K562 (cell line): ENCODE measurements at regions not wholly inside any gene's neighbourhood (a gene's known extent, or its start where the extent isn't known, plus 50 kb on each side); places are given as distances from the start of the nearest gene placed in this dataset.
A peak's percentile ranks its signal among the peaks of the same experiment; 100 is the strongest.

Source experiments
- ATAC-seq: fragments of 200-7000 bp; cut with Tn5 transposase; 3 replicates; pipeline ENCODE4 v1.9.1; 2020; ENCODE audit warnings: moderate library complexity
- BruUV-seq: library from RNA; stranded (reverse); fragments of 400-500 nt; replicated peaks from 2 replicates; lab custom pipeline; 2021; lab: Mats Ljungman, UMichigan
- CTCF ChIA-PET: fragments of 300-600 bp; formaldehyde crosslinking; extraction: SDS; loops from one replicate; lab custom pipeline; 2021; ENCODE audit warnings: low intra/inter-chr PET ratio; lab: Yijun Ruan, JAX
- POLR2A ChIA-PET: fragments of 300-600, 350-650 bp; sonication (Branson Sonifier 250); formaldehyde crosslinking; extraction: SDS; loops from one replicate; lab custom pipeline; 2021; ENCODE audit warnings: antibody characterized with exemption, inconsistent platforms; lab: Yijun Ruan, JAX
- DNase-seq, 4 experiments: peaks; one replicate each; pipeline versions ENCODE4 v3.0.0 to v3.0.0-alpha.2; 2011 to 2018; ENCODE audit warnings: low spot score in 3 of 4, mixed read lengths in 3 of 4; ENCODE audit errors: extremely low read depth in 1 of 4
- FAIRE-seq: peaks from 2 replicates; lab custom pipeline; 2011; peaks lifted over from hg19 to GRCh38; lab: Jason Lieb, UNC
- H2AFZ ChIP-seq: 2 replicates; pipeline ENCODE4 v1.6.0; 2011; ENCODE audit warnings: low read depth, low read length, control low read depth, inconsistent platforms
- H3K27ac ChIP-seq: fragments of 200-600 bp; 3 replicates; pipeline ENCODE4 v1.8.0; 2011; ENCODE audit warnings: low read depth, mild to moderate bottlenecking, control low read depth, inconsistent platforms, low read length, moderate library complexity, mixed read lengths; ENCODE audit errors: extremely low read depth
- H3K27me3 ChIP-seq, 2 experiments: fragments of 300-600 bp in 1 of 2; 2 replicates in 1 of 2; 3 replicates in 1 of 2; pipeline versions ENCODE4 v1.6.0 to v1.8.0; 2011; ENCODE audit warnings: inconsistent platforms in 2 of 2, low read length in 2 of 2, mild to moderate bottlenecking in 1 of 2, mixed read lengths in 1 of 2, moderate library complexity in 1 of 2; ENCODE audit not compliant: control insufficient read depth in 2 of 2, insufficient read depth in 2 of 2
- H3K36me3 ChIP-seq: fragments of 300-600 bp; 3 replicates; pipeline ENCODE4 v1.8.0; 2011; ENCODE audit warnings: mild to moderate bottlenecking, low read length, inconsistent platforms; ENCODE audit not compliant: control insufficient read depth, insufficient read depth
- H3K4me1 ChIP-seq, 2 experiments: fragments of 200-600 bp in 1 of 2; replicated peaks in 1 of 2; 2 replicates in 1 of 2; 3 replicates in 1 of 2; pipeline versions ENCODE4 v1.5.1 to v1.8.0; 2011; ENCODE audit warnings: inconsistent platforms in 2 of 2, low read length in 2 of 2, mild to moderate bottlenecking in 1 of 2, mixed read lengths in 1 of 2, moderate library complexity in 1 of 2; ENCODE audit not compliant: control insufficient read depth in 2 of 2, insufficient read depth in 2 of 2
- H3K4me2 ChIP-seq: 2 replicates; pipeline ENCODE4 v1.6.1; 2011; ENCODE audit warnings: low read length, control low read depth, inconsistent platforms, mixed read lengths; ENCODE audit not compliant: insufficient read depth
- H3K4me3 ChIP-seq: fragments of 200-600 bp; sonication (generic), shearing (Covaris generic); 2 replicates; pipeline ENCODE4 v1.5.1; 2016; ENCODE audit warnings: control low read depth, inconsistent platforms
- H3K79me2 ChIP-seq: fragments of 200-600 bp; 3 replicates; pipeline ENCODE4 v1.8.0; 2011; ENCODE audit warnings: low read length, inconsistent platforms; ENCODE audit not compliant: control insufficient read depth, insufficient read depth
- H3K9ac ChIP-seq, 2 experiments: 2 replicates each; pipeline versions ENCODE4 v1.6.0 to v1.6.1; 2011; ENCODE audit warnings: low read depth in 2 of 2, low read length in 2 of 2, control low read depth in 1 of 2, inconsistent platforms in 1 of 2, mild to moderate bottlenecking in 1 of 2, mixed read lengths in 1 of 2; ENCODE audit not compliant: insufficient read depth in 1 of 2
- H3K9me1 ChIP-seq: one replicate; pipeline ENCODE4 v1.6.0; 2011; ENCODE audit warnings: inconsistent platforms, mild to moderate bottlenecking, low read length, moderate library complexity; ENCODE audit not compliant: control insufficient read depth, insufficient read depth
- H3K9me3 ChIP-seq: replicated peaks from 2 replicates; pipeline ENCODE4 v1.5.1; 2011; ENCODE audit warnings: low read depth, low read length, inconsistent platforms; ENCODE audit not compliant: control insufficient read depth, insufficient read depth
- H4K20me1 ChIP-seq: replicated peaks from 2 replicates; pipeline ENCODE4 v1.6.1; 2011; ENCODE audit warnings: low read length, inconsistent platforms, mixed read lengths; ENCODE audit not compliant: control insufficient read depth, insufficient read depth
- KAT2B ChIP-seq: IDR thresholded peaks from one replicate; pipeline ENCODE4 v1.6.1; 2012; ENCODE audit warnings: low read depth, mild to moderate bottlenecking, control low read depth, inconsistent platforms, low read length, moderate library complexity
- KLF13 ChIP-seq: fragments of 450-650 bp; IDR thresholded peaks from 2 replicates; pipeline ENCODE4 v1.6.1; 2016; ENCODE audit warnings: missing genetic modification characterization, low read depth, mild to moderate bottlenecking, missing compliant biosample characterization, moderate library complexity, borderline replicate concordance
- NCOA2 ChIP-seq, 2 experiments: fragments of 450-650 bp; IDR thresholded peaks; 2 replicates each; pipeline ENCODE4 v1.6.1; 2018; ENCODE audit warnings: mild to moderate bottlenecking in 2 of 2, moderate library complexity in 1 of 2; ENCODE audit not compliant: partially characterized antibody in 2 of 2
- NFXL1 ChIP-seq: fragments of 450-650 bp; formaldehyde crosslinking; IDR thresholded peaks from 2 replicates; pipeline ENCODE4 v1.4.0; 2021; ENCODE audit warnings: mild to moderate bottlenecking
- SMAD1 ChIP-seq: fragments of 150-350 bp; IDR thresholded peaks from 2 replicates; pipeline ENCODE4 v1.6.1; 2014; ENCODE audit warnings: low read length, low read depth; ENCODE audit not compliant: partially characterized antibody
- YY1 ChIP-seq, 3 experiments: IDR thresholded peaks; 2 replicates each; pipeline ENCODE4 v1.6.1; 2011; ENCODE audit warnings: low read length in 2 of 3, mild to moderate bottlenecking in 2 of 3, moderate library complexity in 2 of 3, borderline replicate concordance in 1 of 3, control low read depth in 1 of 3, low read depth in 1 of 3; ENCODE audit not compliant: insufficient read depth in 3 of 3, insufficient replicate concordance in 2 of 3, control insufficient read depth in 1 of 3, insufficient read length in 1 of 3; ENCODE audit errors: extremely low read depth in 1 of 3
- ZEB2 ChIP-seq: fragments of 450-650 bp; IDR thresholded peaks from 2 replicates; pipeline ENCODE4 v1.6.1; 2016
- ZNF217 ChIP-seq: sonication (generic); formaldehyde crosslinking; IDR thresholded peaks from 2 replicates; pipeline ENCODE4 v1.8.0; 2022; ENCODE audit warnings: mild to moderate bottlenecking, missing genetic modification reagents
- ZNF395 ChIP-seq: fragments of 200-800 bp; sonication (Bioruptor generic); IDR thresholded peaks from 2 replicates; pipeline ENCODE4 v1.6.1; 2017; ENCODE audit warnings: missing genetic modification characterization, missing compliant biosample characterization
- WGBS: fragments of 100-300 bp; shearing (Covaris generic); methylation state at CpG from one replicate; pipeline ENCODE4 v1.1.6; 2016; ENCODE audit warnings: low coverage, mixed read lengths; ENCODE audit not compliant: insufficient coverage; ENCODE audit errors: missing lambda C conversion rate; 5-methylcytosine and 5-hydroxymethylcytosine counted together
- in situ Hi-C: fragments of 300-500 bp; cut with MboI; formaldehyde crosslinking; loops from 4 replicates; pipeline ENCODE4 v1.15.0; 2018; ENCODE audit warnings: inconsistent platforms, mixed read lengths
- intact Hi-C: fragments of 100-400 bp; cut with micrococcal nuclease; formaldehyde crosslinking; loops from 2 replicates; pipeline ENCODE4 v1.14.2; 2022
- TF ChIP-seq, protein P1 (sequence below), 2 experiments: fragments of 450-650 bp in 1 of 2; sonication (generic) in 1 of 2; formaldehyde crosslinking in 1 of 2; IDR thresholded peaks in 1 of 2; conservative IDR thresholded peaks in 1 of 2; 2 replicates each; pipeline versions ENCODE4 v1.6.1 to v1.8.1; 2016 to 2023; ENCODE audit warnings: mild to moderate bottlenecking in 2 of 2, moderate library complexity in 2 of 2, inconsistent platforms in 1 of 2, missing genetic modification reagents in 1 of 2
- TF ChIP-seq, protein P2 (sequence below): fragments of 250-450 bp; sonication (Bioruptor Pico); IDR thresholded peaks from 2 replicates; pipeline ENCODE4 v1.5.0; 2020; ENCODE audit warnings: mild to moderate bottlenecking

- Histone ChIP-seq H3K27ac (no peak overlapping the region), H4K20me1 (no peaks in the 10 kb centered on the region; the same call in 1 of the 2 replicates), H2AFZ (no peak overlapping the region), H3K4me2 (no peak overlapping the region), H3K9me3 (no peaks in the 10 kb centered on the region), H3K4me1 (no peaks in the 10 kb centered on the region), H3K9me1 (peaks cover 2% of the 10 kb centered on the region), H3K9ac (no peak overlapping the region), H3K4me3 (no peak overlapping the region), H3K36me3 (no peaks in the 10 kb centered on the region), H3K79me2 (no peaks in the 10 kb centered on the region), H3K27me3 (peaks cover 0 to 27% of the 10 kb centered on the region in 2 experiments; a peak in 2 of 5 replicates)
- TF ChIP-seq, protein P1, sequence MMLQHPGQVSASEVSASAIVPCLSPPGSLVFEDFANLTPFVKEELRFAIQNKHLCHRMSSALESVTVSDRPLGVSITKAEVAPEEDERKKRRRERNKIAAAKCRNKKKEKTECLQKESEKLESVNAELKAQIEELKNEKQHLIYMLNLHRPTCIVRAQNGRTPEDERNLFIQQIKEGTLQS (IDR thresholded peaks at IDR 0.05) = 0 out of 2 replicates have a peak, but pooled peaks have one; percentile 7
- TF ChIP-seq, protein P1 (CRISPR knock-in tag; conservative IDR thresholded peaks at IDR 0.05) = no peak
- TF ChIP-seq NFXL1 (CRISPR knock-in tag) = no peak
- ChIA-PET POLR2A (interaction anchor here (0.6 kb wide), 1 partner anchor 58 kb away, joined by 3 read pairs; no protein-coding TSS in a partner anchor), CTCF (no interaction called here)
- BruUV-seq = no TSS peak
- no peak for FAIRE-seq
- WGBS = 2% methylated on average over 9 of the region's 10 CpGs
- intact Hi-C loops (no loop called here), in situ Hi-C loops (no loop called here)
- no peak for ATAC-seq
- no peak for DNase-seq
Measured at GRCh38 chr3:127389420-127389819, 101.6 kb upstream of the PRR20G start.

- Histone ChIP-seq H3K27me3 (peaks cover 0 to 27% of the 10 kb centered on the region in 2 experiments; a peak in 2 of 5 replicates), H3K4me2 (no peak overlapping the region), H3K4me3 (no peak overlapping the region), H3K79me2 (no peaks in the 10 kb centered on the region), H4K20me1 (no peaks in the 10 kb centered on the region; the same call in 1 of the 2 replicates), H3K27ac (no peak overlapping the region), H3K36me3 (no peaks in the 10 kb centered on the region), H3K9ac (no peak overlapping the region), H3K4me1 (no peaks in the 10 kb centered on the region), H2AFZ (no peak overlapping the region), H3K9me1 (peaks cover 2% of the 10 kb centered on the region), H3K9me3 (no peaks in the 10 kb centered on the region)
- no TSS peak for BruUV-seq
- POLR2A ChIA-PET = no interaction called here
- DNase-seq (no peak), ATAC-seq (no peak), FAIRE-seq (no peak)
- CTCF ChIA-PET = no interaction called here
- WGBS = 2% methylated on average over 6 of the region's 9 CpGs
- in situ Hi-C loops = no loop called here
- intact Hi-C loops = no loop called here
- TF ChIP-seq YY1 (IDR thresholded peaks at IDR 0.05; ENCODE audit: borderline replicate concordance in 1 of 3, control insufficient read depth in 1 of 3, extremely low read depth in 1 of 3, insufficient read depth in 3 of 3, insufficient read length in 1 of 3, insufficient replicate concordance in 2 of 3, low read depth in 1 of 3, low read length in 2 of 3) = no peak
- TF ChIP-seq ZNF395 (CRISPR knock-in tag) = no peak
- no peak for TF ChIP-seq NCOA2 (IDR thresholded peaks at IDR 0.05; ENCODE audit: partially characterized antibody in 2 of 2)
- no peak for TF ChIP-seq KLF13 (tag)
- TF ChIP-seq KAT2B = no peak
- TF ChIP-seq ZNF217 (CRISPR knock-in tag) = no peak
- TF ChIP-seq, protein P2, sequence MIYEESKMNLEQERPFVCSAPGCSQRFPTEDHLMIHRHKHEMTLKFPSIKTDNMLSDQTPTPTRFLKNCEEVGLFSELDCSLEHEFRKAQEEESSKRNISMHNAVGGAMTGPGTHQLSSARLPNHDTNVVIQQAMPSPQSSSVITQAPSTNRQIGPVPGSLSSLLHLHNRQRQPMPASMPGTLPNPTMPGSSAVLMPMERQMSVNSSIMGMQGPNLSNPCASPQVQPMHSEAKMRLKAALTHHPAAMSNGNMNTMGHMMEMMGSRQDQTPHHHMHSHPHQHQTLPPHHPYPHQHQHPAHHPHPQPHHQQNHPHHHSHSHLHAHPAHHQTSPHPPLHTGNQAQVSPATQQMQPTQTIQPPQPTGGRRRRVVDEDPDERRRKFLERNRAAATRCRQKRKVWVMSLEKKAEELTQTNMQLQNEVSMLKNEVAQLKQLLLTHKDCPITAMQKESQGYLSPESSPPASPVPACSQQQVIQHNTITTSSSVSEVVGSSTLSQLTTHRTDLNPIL (CRISPR knock-in tag) = no peak
- TF ChIP-seq ZEB2 = no peak
- TF ChIP-seq SMAD1 = no peak
Measured at GRCh38 chr3:127388427-127388826, 100.6 kb upstream of the PRR20G start.
